ENCODE measurements at regions not wholly inside any gene's neighbourhood (a gene's known extent, or its start where the extent isn't known, plus 50 kb on each side); places are given as distances from the start of the nearest gene placed in this dataset.

DNA sequence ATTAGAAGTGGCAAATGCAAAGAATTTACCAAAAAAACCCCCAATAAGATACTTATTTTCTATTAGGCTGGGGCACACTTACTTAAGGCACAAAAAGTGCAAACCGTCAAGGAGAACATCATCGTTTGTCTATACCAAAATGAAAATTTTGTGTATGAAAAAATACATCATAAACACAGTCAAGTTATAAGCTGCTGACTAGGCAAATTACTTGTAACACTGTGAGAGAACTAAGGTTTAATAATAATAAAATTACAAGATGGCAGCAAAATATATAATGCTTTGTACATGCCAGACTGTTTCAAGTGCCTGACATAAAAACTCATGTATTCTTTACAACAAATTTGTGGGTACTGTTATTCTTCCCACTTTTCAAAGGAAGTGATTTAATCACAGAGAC, 297.2 kb upstream of the CRBN start:
- TF ChIP-seq, protein P1, sequence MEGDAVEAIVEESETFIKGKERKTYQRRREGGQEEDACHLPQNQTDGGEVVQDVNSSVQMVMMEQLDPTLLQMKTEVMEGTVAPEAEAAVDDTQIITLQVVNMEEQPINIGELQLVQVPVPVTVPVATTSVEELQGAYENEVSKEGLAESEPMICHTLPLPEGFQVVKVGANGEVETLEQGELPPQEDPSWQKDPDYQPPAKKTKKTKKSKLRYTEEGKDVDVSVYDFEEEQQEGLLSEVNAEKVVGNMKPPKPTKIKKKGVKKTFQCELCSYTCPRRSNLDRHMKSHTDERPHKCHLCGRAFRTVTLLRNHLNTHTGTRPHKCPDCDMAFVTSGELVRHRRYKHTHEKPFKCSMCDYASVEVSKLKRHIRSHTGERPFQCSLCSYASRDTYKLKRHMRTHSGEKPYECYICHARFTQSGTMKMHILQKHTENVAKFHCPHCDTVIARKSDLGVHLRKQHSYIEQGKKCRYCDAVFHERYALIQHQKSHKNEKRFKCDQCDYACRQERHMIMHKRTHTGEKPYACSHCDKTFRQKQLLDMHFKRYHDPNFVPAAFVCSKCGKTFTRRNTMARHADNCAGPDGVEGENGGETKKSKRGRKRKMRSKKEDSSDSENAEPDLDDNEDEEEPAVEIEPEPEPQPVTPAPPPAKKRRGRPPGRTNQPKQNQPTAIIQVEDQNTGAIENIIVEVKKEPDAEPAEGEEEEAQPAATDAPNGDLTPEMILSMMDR (IDR thresholded peaks at IDR 0.05) = no peak
- TF ChIP-seq EP300 (IDR thresholded peaks at IDR 0.05) = no peak
